ENCODE measurements at regions not wholly inside any gene's neighbourhood (a gene's known extent, or its start where the extent isn't known, plus 50 kb on each side); places are given as distances from the start of the nearest gene placed in this dataset.

DNA sequence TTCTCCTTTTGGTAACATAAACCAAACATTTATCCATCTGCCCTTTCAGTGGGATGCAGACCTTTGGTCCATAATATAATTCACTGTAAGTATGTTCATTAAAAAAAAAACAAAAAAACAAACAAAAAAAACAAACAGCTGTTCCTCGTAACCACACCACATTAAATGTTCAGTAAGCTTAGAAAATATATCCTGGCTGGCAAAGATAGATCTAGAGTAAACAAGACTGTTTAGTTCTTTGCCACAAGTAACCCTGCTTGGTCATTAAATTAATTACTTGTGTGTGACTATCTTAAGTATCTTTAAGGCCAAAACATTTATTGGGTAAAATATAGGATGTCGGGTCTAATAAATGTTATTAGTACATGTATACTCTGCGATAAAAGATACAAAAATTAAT lies 1717.1 kb downstream of the EFNA5 start:
- no peak overlapping the region for H3K4me3 ChIP-seq (ENCODE audit: low read length)
- H3K9ac ChIP-seq (ENCODE audit: low read length), result no peak overlapping the region
- H3K4me1 ChIP-seq (ENCODE audit: low read length), result peaks cover 8% of the 10 kb centered on the region
- no peak overlapping the region for H2AFZ ChIP-seq (ENCODE audit: low read depth, low read length)
- no peaks in the 10 kb centered on the region for H3K36me3 ChIP-seq (replicated peaks; ENCODE audit: low read depth, low read length)
- no peaks in the 10 kb centered on the region for H3K9me3 ChIP-seq (ENCODE audit: insufficient read depth, low read length)
- no peaks in the 10 kb centered on the region for H3K79me2 ChIP-seq (ENCODE audit: low read length)
- no peak overlapping the region for H3K27ac ChIP-seq (ENCODE audit: low read length)
- no peak overlapping the region for H3K4me2 ChIP-seq (ENCODE audit: low read length)
- no peaks in the 10 kb centered on the region for H4K20me1 ChIP-seq (ENCODE audit: insufficient read depth, low read length)
- no peaks in the 10 kb centered on the region for H3K27me3 ChIP-seq (ENCODE audit: low read depth, low read length)
- TF ChIP-seq EZH2phosphoT487 (IDR thresholded peaks at IDR 0.05; ENCODE audit: low read depth) (no peak), CTCF (IDR thresholded peaks at IDR 0.05; ENCODE audit: low read depth, low read length) (no peak)

DNA sequence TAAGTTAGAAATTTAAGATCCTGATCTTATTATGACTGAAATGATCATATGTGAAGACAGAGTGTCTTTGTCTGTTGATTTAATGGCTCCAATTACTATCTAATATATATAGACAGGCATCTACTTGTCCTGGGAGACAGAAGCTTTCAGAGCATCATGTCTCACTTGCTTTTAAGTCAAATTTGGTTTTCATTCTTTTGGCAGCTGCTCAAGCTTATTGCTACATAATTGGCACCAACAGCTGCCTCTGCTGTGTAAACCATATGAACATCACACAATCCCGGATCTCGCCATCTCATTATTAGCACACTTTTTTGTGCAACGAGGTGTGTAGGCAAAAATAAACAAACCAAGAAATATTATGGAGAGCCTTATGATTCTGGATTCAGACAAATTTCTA lies 1717.9 kb downstream of the EFNA5 start:
- Histone ChIP-seq H3K4me2 (ENCODE audit: low read length) (no peak overlapping the region), H3K9ac (ENCODE audit: low read length) (no peak overlapping the region), H2AFZ (ENCODE audit: low read depth, low read length) (no peak overlapping the region), H3K27me3 (ENCODE audit: low read depth, low read length) (no peaks in the 10 kb centered on the region), H3K36me3 (replicated peaks; ENCODE audit: low read depth, low read length) (no peaks in the 10 kb centered on the region), H3K4me1 (ENCODE audit: low read length) (peaks cover 8% of the 10 kb centered on the region), H4K20me1 (ENCODE audit: insufficient read depth, low read length) (no peaks in the 10 kb centered on the region), H3K4me3 (ENCODE audit: low read length) (no peak overlapping the region), H3K27ac (ENCODE audit: low read length) (no peak overlapping the region), H3K9me3 (ENCODE audit: insufficient read depth, low read length) (no peaks in the 10 kb centered on the region), H3K79me2 (ENCODE audit: low read length) (no peaks in the 10 kb centered on the region)
- TF ChIP-seq EZH2phosphoT487 (IDR thresholded peaks at IDR 0.05; ENCODE audit: low read depth), result no peak
- TF ChIP-seq CTCF (IDR thresholded peaks at IDR 0.05; ENCODE audit: low read depth, low read length), result no peak

- Histone ChIP-seq H3K4me1 (ENCODE audit: low read length) (no peaks in the 10 kb centered on the region), H3K79me2 (ENCODE audit: low read length) (no peaks in the 10 kb centered on the region), H3K4me3 (ENCODE audit: low read length) (no peak overlapping the region), H3K27ac (ENCODE audit: low read length) (no peak overlapping the region), H3K36me3 (replicated peaks; ENCODE audit: low read depth, low read length) (no peaks in the 10 kb centered on the region), H3K27me3 (ENCODE audit: low read depth, low read length) (no peaks in the 10 kb centered on the region), H3K4me2 (ENCODE audit: low read length) (no peak overlapping the region), H3K9ac (ENCODE audit: low read length) (no peak overlapping the region), H4K20me1 (ENCODE audit: insufficient read depth, low read length) (no peaks in the 10 kb centered on the region), H2AFZ (ENCODE audit: low read depth, low read length) (no peak overlapping the region), H3K9me3 (ENCODE audit: insufficient read depth, low read length) (no peaks in the 10 kb centered on the region)
- TF ChIP-seq CTCF (IDR thresholded peaks at IDR 0.05; ENCODE audit: low read depth, low read length) (no peak), EZH2phosphoT487 (IDR thresholded peaks at IDR 0.05; ENCODE audit: low read depth) (no peak)
Observed at GRCh38 chr5:105947461-105947860, 1723.3 kb downstream of the EFNA5 start.

DNA sequence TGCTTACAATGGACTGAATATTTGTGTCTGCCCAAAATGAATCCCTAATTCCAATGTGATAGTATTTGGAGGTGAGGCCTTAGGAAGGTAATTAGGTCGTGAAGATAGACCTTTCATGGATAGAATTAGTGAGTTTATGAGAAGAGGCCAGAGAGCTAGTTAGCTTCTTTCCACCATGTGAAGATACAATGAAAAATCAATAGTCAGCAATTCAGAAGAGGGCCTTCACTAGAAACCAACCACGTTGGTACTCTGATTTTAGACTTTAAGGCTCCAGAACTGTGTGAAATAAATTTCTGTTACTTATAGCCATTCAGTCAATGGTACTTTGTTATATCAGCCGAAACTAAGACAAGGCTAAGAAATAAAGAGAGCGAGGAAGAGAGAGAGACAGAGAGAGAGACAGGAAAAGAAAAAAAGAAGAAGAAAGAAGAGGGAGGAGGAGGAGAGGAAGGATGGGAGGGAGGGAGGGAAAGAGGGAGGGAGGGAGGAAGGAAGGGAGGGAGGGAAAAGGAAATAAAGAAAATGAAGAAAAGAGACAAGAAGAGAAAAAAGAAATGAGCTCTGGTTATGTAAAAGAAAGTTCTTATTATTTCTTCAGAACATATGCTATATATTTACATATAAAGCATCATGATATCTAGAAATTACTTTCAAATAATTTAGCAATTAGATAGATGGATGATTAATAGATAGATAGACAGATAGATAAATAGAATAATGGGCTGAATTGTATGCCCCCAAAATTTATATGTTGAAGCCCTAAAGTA lies 1725.3 kb downstream of the EFNA5 start:
- H3K9me3 ChIP-seq (ENCODE audit: insufficient read depth, low read length), result no peaks in the 10 kb centered on the region
- H3K27me3 ChIP-seq (ENCODE audit: low read depth, low read length), result no peaks in the 10 kb centered on the region
- no peak for TF ChIP-seq CTCF (IDR thresholded peaks at IDR 0.05; ENCODE audit: low read depth, low read length)
- no peak for TF ChIP-seq EZH2phosphoT487 (IDR thresholded peaks at IDR 0.05; ENCODE audit: low read depth)
- no peaks in the 10 kb centered on the region for H3K79me2 ChIP-seq (ENCODE audit: low read length)
- no peaks in the 10 kb centered on the region for H3K36me3 ChIP-seq (replicated peaks; ENCODE audit: low read depth, low read length)
- H3K27ac ChIP-seq (ENCODE audit: low read length), result no peak overlapping the region
- no peak overlapping the region for H3K4me3 ChIP-seq (ENCODE audit: low read length)
- no peak overlapping the region for H3K9ac ChIP-seq (ENCODE audit: low read length)
- no peak overlapping the region for H3K4me2 ChIP-seq (ENCODE audit: low read length)
- H2AFZ ChIP-seq (ENCODE audit: low read depth, low read length), result no peak overlapping the region
- H3K4me1 ChIP-seq (ENCODE audit: low read length), result no peaks in the 10 kb centered on the region
- H4K20me1 ChIP-seq (ENCODE audit: insufficient read depth, low read length), result no peaks in the 10 kb centered on the region
